ENCODE measurements at regions not wholly inside any gene's neighbourhood (a gene's known extent, or its start where the extent isn't known, plus 50 kb on each side); places are given as distances from the start of the nearest gene placed in this dataset.
"Not testable (repeated sequence)": the region's sequence is repeated elsewhere in the genome, so short reads cannot be mapped to it uniquely, and the experiment has no call there.

DNA sequence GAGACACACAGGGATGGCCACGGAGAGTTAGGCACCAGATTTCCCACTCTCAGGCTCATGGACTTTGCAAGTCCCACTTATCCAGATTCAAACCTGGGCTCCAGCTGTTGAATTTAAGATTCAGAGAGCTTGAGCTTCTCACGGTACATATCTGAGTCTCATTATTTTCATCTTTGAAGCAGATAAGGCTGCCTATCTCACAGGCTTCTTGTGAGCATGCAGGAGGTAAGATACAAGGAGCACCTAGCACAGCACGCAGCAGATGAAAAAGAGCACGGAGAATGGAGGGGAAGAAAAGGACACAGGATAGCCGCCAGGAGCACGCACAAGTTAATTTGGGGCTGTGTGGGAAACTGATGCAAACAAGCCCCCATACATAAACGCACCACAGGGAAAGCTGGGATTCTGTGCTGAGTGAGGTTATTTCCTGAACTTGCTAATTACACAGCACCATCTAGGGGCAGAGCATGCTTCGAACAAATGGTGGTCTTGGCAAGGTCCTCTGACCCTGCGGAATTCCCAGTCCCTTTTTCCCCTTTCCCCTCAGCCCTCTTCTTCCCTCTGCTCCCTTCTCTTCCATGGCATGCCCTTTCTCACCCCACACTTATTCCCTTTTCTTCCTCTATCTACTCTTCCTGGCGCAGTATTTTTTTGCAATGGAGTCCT is 134.7 kb upstream of the VANGL1 start:
- Histone ChIP-seq H3K27ac (no peak overlapping the region), H3K4me3 (no peak overlapping the region)
- DNase-seq (ENCODE audit: low spot score) = no peak
- TF ChIP-seq, protein P1, sequence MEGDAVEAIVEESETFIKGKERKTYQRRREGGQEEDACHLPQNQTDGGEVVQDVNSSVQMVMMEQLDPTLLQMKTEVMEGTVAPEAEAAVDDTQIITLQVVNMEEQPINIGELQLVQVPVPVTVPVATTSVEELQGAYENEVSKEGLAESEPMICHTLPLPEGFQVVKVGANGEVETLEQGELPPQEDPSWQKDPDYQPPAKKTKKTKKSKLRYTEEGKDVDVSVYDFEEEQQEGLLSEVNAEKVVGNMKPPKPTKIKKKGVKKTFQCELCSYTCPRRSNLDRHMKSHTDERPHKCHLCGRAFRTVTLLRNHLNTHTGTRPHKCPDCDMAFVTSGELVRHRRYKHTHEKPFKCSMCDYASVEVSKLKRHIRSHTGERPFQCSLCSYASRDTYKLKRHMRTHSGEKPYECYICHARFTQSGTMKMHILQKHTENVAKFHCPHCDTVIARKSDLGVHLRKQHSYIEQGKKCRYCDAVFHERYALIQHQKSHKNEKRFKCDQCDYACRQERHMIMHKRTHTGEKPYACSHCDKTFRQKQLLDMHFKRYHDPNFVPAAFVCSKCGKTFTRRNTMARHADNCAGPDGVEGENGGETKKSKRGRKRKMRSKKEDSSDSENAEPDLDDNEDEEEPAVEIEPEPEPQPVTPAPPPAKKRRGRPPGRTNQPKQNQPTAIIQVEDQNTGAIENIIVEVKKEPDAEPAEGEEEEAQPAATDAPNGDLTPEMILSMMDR (IDR thresholded peaks at IDR 0.05) = no peak

- DNase-seq (ENCODE audit: low spot score) = no peak
- Histone ChIP-seq H3K27ac (no peak overlapping the region), H3K4me3 (no peak overlapping the region)
- TF ChIP-seq, protein P1 (IDR thresholded peaks at IDR 0.05) = no peak
Observed at GRCh38 chr1:115506518-115506917, 135.3 kb upstream of the VANGL1 start.

DNA sequence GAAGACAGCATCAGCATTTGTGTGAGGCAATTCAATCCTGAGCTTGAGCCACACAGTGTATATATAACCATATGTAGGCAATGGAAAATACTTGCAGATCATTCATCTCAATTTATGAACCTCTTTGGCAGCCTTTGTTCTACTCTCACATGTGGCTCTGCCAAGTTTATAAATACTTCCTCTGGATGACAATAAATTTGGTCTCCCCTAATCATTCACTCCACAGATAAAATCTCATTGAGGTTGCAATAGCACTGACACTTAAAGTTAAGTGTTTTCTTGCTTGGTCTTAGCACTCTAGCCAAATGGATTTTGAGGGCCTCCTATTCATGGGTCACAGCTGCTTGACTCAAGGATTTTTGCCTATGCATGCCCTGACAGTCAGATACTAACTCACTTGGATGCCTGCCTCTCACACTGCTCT is 136.6 kb upstream of the VANGL1 start:
- TF ChIP-seq, protein P1 (IDR thresholded peaks at IDR 0.05) = no peak
- Histone ChIP-seq H3K27ac (no peak overlapping the region), H3K4me3 (no peak overlapping the region)
- no peak for DNase-seq (ENCODE audit: low spot score)

GRCh38 chr1:115502183-115502582 is 139.6 kb upstream of the VANGL1 start:
- H3K4me3 ChIP-seq; DNase-seq (ENCODE audit: low spot score); H3K27ac ChIP-seq: not testable (repeated sequence)

- DNase-seq (ENCODE audit: low spot score) = no peak
- TF ChIP-seq, protein P1 (IDR thresholded peaks at IDR 0.05) = no peak
- Histone ChIP-seq H3K27ac (no peak overlapping the region), H3K4me3 (no peak overlapping the region)
Observed at GRCh38 chr1:115501476-115501875, 140.3 kb upstream of the VANGL1 start.

DNA sequence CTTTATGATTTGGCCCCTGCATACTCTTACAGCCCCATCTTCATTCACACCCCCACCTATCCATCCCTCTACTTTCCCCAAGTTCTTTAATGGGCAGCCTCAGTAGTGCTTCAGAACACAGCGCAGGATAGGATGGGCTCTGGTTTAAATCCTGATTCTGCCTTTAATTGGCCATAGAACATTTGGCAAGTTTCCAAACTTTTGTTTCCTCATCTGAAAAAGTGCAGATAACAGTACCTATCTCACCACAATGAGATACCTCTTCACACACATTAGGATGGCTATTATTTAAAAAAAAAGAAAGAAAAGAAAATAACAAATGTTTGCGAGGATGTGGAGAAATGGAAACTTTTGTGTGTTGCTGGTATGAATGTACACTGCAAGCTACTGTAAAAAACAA is 142.5 kb upstream of the VANGL1 start:
- TF ChIP-seq, protein P1 (IDR thresholded peaks at IDR 0.05) = no peak
- Histone ChIP-seq H3K27ac (no peak overlapping the region), H3K4me3 (no peak overlapping the region)
- no peak for DNase-seq (ENCODE audit: low spot score)

- no peak for DNase-seq (ENCODE audit: low spot score)
- Histone ChIP-seq H3K27ac (no peak overlapping the region), H3K4me3 (no peak overlapping the region)
- TF ChIP-seq, protein P1 (IDR thresholded peaks at IDR 0.05) = no peak
Observed at GRCh38 chr1:115496904-115497527, 144.8 kb upstream of the VANGL1 start.

Data from coronary artery (tissue), 2 donors.